ENCODE measurements at regions not wholly inside any gene's neighbourhood (a gene's known extent, or its start where the extent isn't known, plus 50 kb on each side); places are given as distances from the start of the nearest gene placed in this dataset.
A peak's percentile ranks its signal among the peaks of the same experiment; 100 is the strongest.

DNA sequence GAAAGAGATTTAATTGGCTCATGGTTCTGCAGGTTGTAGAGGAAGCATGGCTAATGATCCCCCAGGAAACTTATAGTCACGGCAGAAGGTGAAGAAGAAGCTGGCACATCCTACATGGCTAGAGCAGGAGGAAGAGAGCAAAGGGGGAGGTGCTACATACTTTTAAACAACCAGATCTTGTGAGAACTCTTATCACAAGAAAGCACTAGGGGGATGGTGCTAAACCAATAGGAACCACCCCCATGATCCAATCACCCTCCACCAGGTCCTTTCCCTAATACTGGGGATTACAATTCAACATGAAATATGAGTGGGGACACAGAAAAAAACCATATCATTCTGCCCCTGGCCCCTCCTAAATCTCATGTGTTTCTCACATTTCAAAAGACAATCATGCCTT, 147.2 kb upstream of the EPB41L4A start:
- ChIA-PET POLR2A (no interaction called here), CTCF (no interaction called here)
- Histone ChIP-seq H3K4me3 (ENCODE audit: control insufficient read depth in 1 of 7, extremely low read depth in 1 of 7, insufficient read depth in 4 of 7, low read depth in 2 of 7, low read length in 6 of 7) (no peak overlapping the region), H3K9me3 (ENCODE audit: control extremely low read depth in 1 of 5, control insufficient read depth in 4 of 5, insufficient read depth in 2 of 5, low read depth in 1 of 5, low read length in 4 of 5) (peaks cover 0 to 28% (median 13%) of the 10 kb centered on the region in 5 experiments), H3K4me1 (ENCODE audit: control extremely low read depth in 1 of 4, control insufficient read depth in 4 of 4, insufficient read depth in 4 of 4, low read length in 3 of 4) (no peaks in the 10 kb centered on the region), H3K36me3 (ENCODE audit: control insufficient read depth in 4 of 4, insufficient read depth in 4 of 4, low read length in 3 of 4) (no peaks in the 10 kb centered on the region), H3K27ac (ENCODE audit: insufficient read depth in 1 of 2, low read depth in 1 of 2, low read length in 2 of 2, poor library complexity in 1 of 2, severe bottlenecking in 2 of 2) (no peak overlapping the region), H3K27me3 (replicated peaks in 2 of 5; ENCODE audit: control insufficient read depth in 4 of 5, insufficient read depth in 5 of 5, low read length in 4 of 5) (peaks cover 0 to 12% (median 0%) of the 10 kb centered on the region in 5 experiments)
- DNase-seq = no peak
- no CpG with 5 or more reads among the region's 1 CpG for WGBS (ENCODE audit: insufficient coverage)

DNA sequence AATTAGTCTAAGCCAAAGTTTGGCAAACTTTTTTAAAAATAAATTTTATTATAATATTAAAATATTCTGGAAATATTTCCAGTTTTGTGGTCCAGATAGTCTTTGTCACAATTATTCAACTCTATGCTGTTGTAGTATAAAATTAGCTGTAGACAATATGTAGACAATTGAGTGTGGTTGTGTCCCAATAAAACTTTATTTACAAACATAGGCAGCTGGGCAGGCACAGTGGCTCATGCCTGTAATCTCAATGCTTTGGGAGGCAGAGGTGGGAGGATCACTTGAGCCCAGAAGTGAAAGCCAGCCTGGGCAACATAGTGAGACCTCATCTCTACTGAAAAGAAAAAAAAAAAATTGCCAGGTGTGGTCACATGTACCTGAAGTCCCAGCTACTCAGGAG, 150.5 kb upstream of the EPB41L4A start:
- no peak overlapping the region for H3K4me3 ChIP-seq (ENCODE audit: control insufficient read depth in 1 of 7, extremely low read depth in 1 of 7, insufficient read depth in 4 of 7, low read depth in 2 of 7, low read length in 6 of 7)
- H3K27me3 ChIP-seq (replicated peaks in 2 of 5; ENCODE audit: control insufficient read depth in 4 of 5, insufficient read depth in 5 of 5, low read length in 4 of 5) = peaks cover 0 to 15% (median 0%) of the 10 kb centered on the region in 5 experiments
- H3K4me1 ChIP-seq (ENCODE audit: control extremely low read depth in 1 of 4, control insufficient read depth in 4 of 4, insufficient read depth in 4 of 4, low read length in 3 of 4) = peaks cover 0 to 3% (median under 1%) of the 10 kb centered on the region in 4 experiments
- no peak overlapping the region for H3K27ac ChIP-seq (ENCODE audit: insufficient read depth in 1 of 2, low read depth in 1 of 2, low read length in 2 of 2, poor library complexity in 1 of 2, severe bottlenecking in 2 of 2)
- no peak for DNase-seq
- H3K36me3 ChIP-seq (ENCODE audit: control insufficient read depth in 4 of 4, insufficient read depth in 4 of 4, low read length in 3 of 4) = no peaks in the 10 kb centered on the region
- POLR2A ChIA-PET = no interaction called here
- peaks cover 0 to 7% (median 3%) of the 10 kb centered on the region in 5 experiments for H3K9me3 ChIP-seq (ENCODE audit: control extremely low read depth in 1 of 5, control insufficient read depth in 4 of 5, insufficient read depth in 2 of 5, low read depth in 1 of 5, low read length in 4 of 5)
- CTCF ChIA-PET = interaction anchor here (1.4 kb wide), 1 partner anchor 188 kb away, joined by 3 read pairs; no protein-coding TSS in a partner anchor

DNA sequence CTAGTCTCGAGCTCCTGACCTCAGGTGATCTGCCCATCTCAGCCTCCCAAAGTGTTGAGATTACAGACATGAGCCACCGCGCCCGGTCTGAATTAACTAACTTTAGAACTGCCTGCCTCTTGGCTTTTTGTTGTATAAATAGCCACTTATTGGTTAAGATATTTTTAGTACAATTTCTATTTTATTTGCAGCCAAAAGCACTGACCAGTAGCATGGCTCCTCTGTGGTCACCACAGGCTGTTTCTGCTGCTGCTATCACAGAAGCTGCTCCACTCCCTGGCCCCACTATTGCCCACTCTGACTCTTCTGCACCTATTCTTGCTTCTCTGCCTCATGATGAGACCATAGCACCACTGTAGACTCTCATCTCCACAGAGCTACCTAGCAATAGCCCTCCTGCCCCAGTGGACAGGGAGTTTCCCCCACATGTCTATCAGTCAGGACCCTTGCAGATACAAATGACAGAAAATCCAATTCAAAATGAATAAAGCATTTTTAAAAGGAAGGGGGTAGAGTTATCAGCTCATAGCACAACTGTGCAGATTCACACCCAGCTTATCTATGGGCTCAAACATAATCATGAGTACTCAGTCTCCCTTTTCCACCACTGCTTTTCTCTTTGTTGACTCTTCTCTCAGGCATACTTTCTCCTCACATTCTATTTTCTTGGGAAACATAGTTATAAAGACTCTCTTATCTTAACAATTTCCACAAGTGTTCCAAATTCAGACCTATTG, 151.8 kb upstream of the EPB41L4A start:
- H3K36me3 ChIP-seq (ENCODE audit: control insufficient read depth in 4 of 4, insufficient read depth in 4 of 4, low read length in 3 of 4) = no peaks in the 10 kb centered on the region
- ChIA-PET CTCF (interaction anchor here (1.1 kb wide), 1 partner anchor 19 kb away, joined by 3 read pairs; no protein-coding TSS in a partner anchor), POLR2A (no interaction called here)
- WGBS (ENCODE audit: insufficient coverage) = no CpG with 5 or more reads among the region's 4 CpGs
- H3K27ac ChIP-seq (ENCODE audit: insufficient read depth in 1 of 2, low read depth in 1 of 2, low read length in 2 of 2, poor library complexity in 1 of 2, severe bottlenecking in 2 of 2) = no peak overlapping the region
- no peak for DNase-seq
- H3K27me3 ChIP-seq (replicated peaks in 2 of 5; ENCODE audit: control insufficient read depth in 4 of 5, insufficient read depth in 5 of 5, low read length in 4 of 5) = peaks cover 0 to 15% (median 0%) of the 10 kb centered on the region in 5 experiments
- H3K9me3 ChIP-seq (ENCODE audit: control extremely low read depth in 1 of 5, control insufficient read depth in 4 of 5, insufficient read depth in 2 of 5, low read depth in 1 of 5, low read length in 4 of 5) = peaks cover 0 to 3% (median 0%) of the 10 kb centered on the region in 5 experiments
- no peak overlapping the region for H3K4me3 ChIP-seq (ENCODE audit: control insufficient read depth in 1 of 7, extremely low read depth in 1 of 7, insufficient read depth in 4 of 7, low read depth in 2 of 7, low read length in 6 of 7)
- peaks cover 0 to 4% (median 1%) of the 10 kb centered on the region in 4 experiments for H3K4me1 ChIP-seq (ENCODE audit: control extremely low read depth in 1 of 4, control insufficient read depth in 4 of 4, insufficient read depth in 4 of 4, low read length in 3 of 4)

DNA sequence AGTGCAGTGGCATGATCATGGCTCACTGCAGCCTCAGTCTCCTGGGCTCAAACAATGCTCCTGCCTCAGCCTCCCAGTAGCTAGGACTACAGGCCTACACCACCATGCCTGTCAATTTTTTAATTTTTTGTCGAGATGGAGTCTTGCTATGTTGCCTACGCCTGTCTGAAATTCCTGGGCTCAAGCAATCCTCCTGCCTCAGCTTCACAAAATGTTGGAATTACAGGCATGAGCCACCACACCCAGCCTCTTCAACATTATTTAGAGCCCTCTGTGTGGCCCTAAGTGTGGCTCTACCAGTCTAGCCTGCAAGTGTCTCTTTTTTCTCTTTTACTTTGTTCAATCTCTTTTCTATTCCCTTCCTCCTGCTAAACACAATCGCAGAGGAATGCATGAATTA, 154.4 kb upstream of the EPB41L4A start:
- Histone ChIP-seq H3K4me1 (ENCODE audit: control extremely low read depth in 1 of 4, control insufficient read depth in 4 of 4, insufficient read depth in 4 of 4, low read length in 3 of 4) (peaks cover 0 to 4% (median 1%) of the 10 kb centered on the region in 4 experiments), H3K36me3 (ENCODE audit: control insufficient read depth in 4 of 4, insufficient read depth in 4 of 4, low read length in 3 of 4) (no peaks in the 10 kb centered on the region), H3K9me3 (ENCODE audit: control extremely low read depth in 1 of 5, control insufficient read depth in 4 of 5, insufficient read depth in 2 of 5, low read depth in 1 of 5, low read length in 4 of 5) (no peaks in the 10 kb centered on the region), H3K27me3 (replicated peaks in 2 of 5; ENCODE audit: control insufficient read depth in 4 of 5, insufficient read depth in 5 of 5, low read length in 4 of 5) (peaks cover 0 to 10% (median 0%) of the 10 kb centered on the region in 5 experiments), H3K4me3 (ENCODE audit: control insufficient read depth in 1 of 7, extremely low read depth in 1 of 7, insufficient read depth in 4 of 7, low read depth in 2 of 7, low read length in 6 of 7) (no peak overlapping the region), H3K27ac (ENCODE audit: insufficient read depth in 1 of 2, low read depth in 1 of 2, low read length in 2 of 2, poor library complexity in 1 of 2, severe bottlenecking in 2 of 2) (no peak overlapping the region)
- ChIA-PET CTCF (interaction anchor here (2.4 kb wide), 1 partner anchor 22 kb away, joined by 6 read pairs; no protein-coding TSS in a partner anchor), POLR2A (no interaction called here)
- no peak for DNase-seq
- 95% methylated on average over 3 of the region's 3 CpGs for WGBS (ENCODE audit: insufficient coverage)

DNA sequence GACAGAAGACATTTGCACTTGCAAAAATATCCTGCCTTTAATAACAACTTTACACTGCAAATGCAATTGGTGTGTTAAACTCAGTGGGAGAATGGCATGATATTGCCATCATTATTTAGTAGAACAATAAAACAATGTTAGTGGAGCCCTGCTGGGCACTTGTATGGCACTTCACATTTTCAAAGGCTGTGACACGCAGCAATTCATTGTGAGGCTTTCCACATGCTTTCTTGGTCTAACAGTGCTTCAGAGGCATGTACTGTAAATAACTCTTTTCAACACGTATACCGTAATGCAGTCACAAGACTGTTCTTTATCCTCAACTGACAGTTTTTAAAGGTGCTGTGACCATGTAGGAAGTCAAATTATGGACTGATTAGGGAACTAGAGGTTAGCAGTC, 155.5 kb upstream of the EPB41L4A start:
- no peaks in the 10 kb centered on the region for H3K36me3 ChIP-seq (ENCODE audit: control insufficient read depth in 4 of 4, insufficient read depth in 4 of 4, low read length in 3 of 4)
- H3K27ac ChIP-seq (ENCODE audit: insufficient read depth in 1 of 2, low read depth in 1 of 2, low read length in 2 of 2, poor library complexity in 1 of 2, severe bottlenecking in 2 of 2) = no peak overlapping the region
- no peak overlapping the region for H3K4me3 ChIP-seq (ENCODE audit: control insufficient read depth in 1 of 7, extremely low read depth in 1 of 7, insufficient read depth in 4 of 7, low read depth in 2 of 7, low read length in 6 of 7)
- ChIA-PET POLR2A (no interaction called here), CTCF (interaction anchor here (2.4 kb wide), 1 partner anchor 23 kb away, joined by 6 read pairs; no protein-coding TSS in a partner anchor)
- 0% methylated on average over 1 of the region's 3 CpGs for WGBS (ENCODE audit: insufficient coverage)
- no peaks in the 10 kb centered on the region for H3K9me3 ChIP-seq (ENCODE audit: control extremely low read depth in 1 of 5, control insufficient read depth in 4 of 5, insufficient read depth in 2 of 5, low read depth in 1 of 5, low read length in 4 of 5)
- peaks cover 0 to 4% (median 1%) of the 10 kb centered on the region in 4 experiments for H3K4me1 ChIP-seq (ENCODE audit: control extremely low read depth in 1 of 4, control insufficient read depth in 4 of 4, insufficient read depth in 4 of 4, low read length in 3 of 4)
- H3K27me3 ChIP-seq (replicated peaks in 2 of 5; ENCODE audit: control insufficient read depth in 4 of 5, insufficient read depth in 5 of 5, low read length in 4 of 5) = peaks cover 0 to 6% (median 0%) of the 10 kb centered on the region in 5 experiments
- DNase-seq = peak in 2 of 3 donors; percentile 32 to 60

DNA sequence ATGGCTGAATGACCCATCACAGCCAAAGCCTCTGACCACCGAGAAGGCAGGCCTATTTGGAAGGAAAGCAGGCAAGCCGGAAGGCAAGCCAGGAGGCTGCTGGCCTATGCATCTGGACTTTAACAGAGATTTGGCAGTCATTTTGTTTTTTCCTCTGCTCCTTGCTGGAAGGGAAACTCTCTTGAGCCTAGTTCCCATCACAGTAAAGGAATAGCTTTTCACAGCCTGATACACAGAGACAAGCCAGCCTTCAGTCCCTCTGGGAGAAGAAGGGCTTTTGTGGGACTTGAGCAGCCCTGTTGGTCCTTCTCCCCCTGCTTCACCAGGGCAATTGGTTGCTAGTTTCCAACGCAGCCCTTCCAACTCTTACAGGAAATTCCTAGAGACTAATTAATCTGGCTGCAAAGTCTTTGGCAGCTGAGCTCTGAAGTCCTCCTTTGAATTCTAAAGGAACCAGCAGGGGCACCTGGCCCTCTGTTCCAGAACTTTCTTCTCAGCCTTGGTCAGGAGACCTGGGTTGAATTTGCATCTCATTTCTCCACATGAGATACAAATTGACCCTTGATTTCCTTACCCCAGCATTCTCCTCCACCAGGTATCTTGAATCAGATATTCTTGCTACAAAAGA, 157.3 kb upstream of the EPB41L4A start:
- ChIA-PET CTCF (no interaction called here), POLR2A (no interaction called here)
- Histone ChIP-seq H3K27ac (ENCODE audit: insufficient read depth in 1 of 2, low read depth in 1 of 2, low read length in 2 of 2, poor library complexity in 1 of 2, severe bottlenecking in 2 of 2) (no peak overlapping the region), H3K9me3 (ENCODE audit: control extremely low read depth in 1 of 5, control insufficient read depth in 4 of 5, insufficient read depth in 2 of 5, low read depth in 1 of 5, low read length in 4 of 5) (peaks cover 0 to 5% (median 0%) of the 10 kb centered on the region in 5 experiments), H3K27me3 (replicated peaks in 2 of 5; ENCODE audit: control insufficient read depth in 4 of 5, insufficient read depth in 5 of 5, low read length in 4 of 5) (peaks cover 0 to 4% (median 0%) of the 10 kb centered on the region in 5 experiments), H3K4me3 (ENCODE audit: control insufficient read depth in 1 of 7, extremely low read depth in 1 of 7, insufficient read depth in 4 of 7, low read depth in 2 of 7, low read length in 6 of 7) (no peak overlapping the region), H3K36me3 (ENCODE audit: control insufficient read depth in 4 of 4, insufficient read depth in 4 of 4, low read length in 3 of 4) (no peaks in the 10 kb centered on the region), H3K4me1 (ENCODE audit: control extremely low read depth in 1 of 4, control insufficient read depth in 4 of 4, insufficient read depth in 4 of 4, low read length in 3 of 4) (peaks cover 0 to 4% (median 1%) of the 10 kb centered on the region in 4 experiments)
- WGBS (ENCODE audit: insufficient coverage) = 93% methylated on average over 3 of the region's 3 CpGs
- DNase-seq = no peak

DNA sequence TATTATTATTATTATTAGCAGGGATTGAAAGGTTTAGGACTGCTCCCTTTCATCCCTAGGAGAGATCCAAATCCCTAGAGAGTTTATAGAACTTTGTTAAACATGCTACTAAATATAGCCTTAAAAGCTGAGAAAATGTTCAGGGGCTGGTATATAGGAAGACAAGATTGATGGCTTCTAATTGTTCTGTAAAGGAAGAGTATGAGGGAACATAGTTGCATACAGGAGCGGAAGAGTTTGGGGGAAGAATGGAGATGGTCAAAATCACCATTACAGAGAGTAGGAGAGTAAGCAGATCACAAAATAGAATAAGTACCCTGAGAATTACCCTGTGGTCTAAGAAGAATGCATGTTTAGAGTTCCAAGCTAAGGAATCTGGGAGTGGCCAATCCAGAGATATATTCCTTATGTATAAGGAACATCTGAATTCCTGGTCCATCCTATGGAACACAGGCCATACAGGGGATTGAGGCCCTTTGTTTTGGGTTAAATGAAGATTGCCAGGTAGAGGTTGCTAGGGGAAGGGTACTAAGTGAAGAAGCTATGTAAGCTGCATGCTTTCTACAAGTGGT, 158.0 kb upstream of the APC start:
- Histone ChIP-seq H3K4me3 (ENCODE audit: control insufficient read depth in 1 of 7, extremely low read depth in 1 of 7, insufficient read depth in 4 of 7, low read depth in 2 of 7, low read length in 6 of 7) (no peak overlapping the region), H3K4me1 (ENCODE audit: control extremely low read depth in 1 of 4, control insufficient read depth in 4 of 4, insufficient read depth in 4 of 4, low read length in 3 of 4) (peaks cover 0 to under 1% (median 0%) of the 10 kb centered on the region in 4 experiments), H3K36me3 (ENCODE audit: control insufficient read depth in 4 of 4, insufficient read depth in 4 of 4, low read length in 3 of 4) (no peaks in the 10 kb centered on the region), H3K27me3 (replicated peaks in 2 of 5; ENCODE audit: control insufficient read depth in 4 of 5, insufficient read depth in 5 of 5, low read length in 4 of 5) (no peaks in the 10 kb centered on the region), H3K27ac (ENCODE audit: insufficient read depth in 1 of 2, low read depth in 1 of 2, low read length in 2 of 2, poor library complexity in 1 of 2, severe bottlenecking in 2 of 2) (no peak overlapping the region), H3K9me3 (ENCODE audit: control extremely low read depth in 1 of 5, control insufficient read depth in 4 of 5, insufficient read depth in 2 of 5, low read depth in 1 of 5, low read length in 4 of 5) (peaks cover 0 to 5% (median 0%) of the 10 kb centered on the region in 5 experiments)
- POLR2A ChIA-PET = no interaction called here
- CTCF ChIA-PET = interaction anchor here (0.8 kb wide), 1 partner anchor 28 kb away, joined by 3 read pairs; no protein-coding TSS in a partner anchor
- no peak for DNase-seq
- WGBS (ENCODE audit: insufficient coverage) = 100% methylated on average over 1 of the region's 1 CpG

Measured in common myeloid progenitor, CD34-positive (primary cell).